ENCODE measurements at regions not wholly inside any gene's neighbourhood (a gene's known extent, or its start where the extent isn't known, plus 50 kb on each side); places are given as distances from the start of the nearest gene placed in this dataset.

DNA sequence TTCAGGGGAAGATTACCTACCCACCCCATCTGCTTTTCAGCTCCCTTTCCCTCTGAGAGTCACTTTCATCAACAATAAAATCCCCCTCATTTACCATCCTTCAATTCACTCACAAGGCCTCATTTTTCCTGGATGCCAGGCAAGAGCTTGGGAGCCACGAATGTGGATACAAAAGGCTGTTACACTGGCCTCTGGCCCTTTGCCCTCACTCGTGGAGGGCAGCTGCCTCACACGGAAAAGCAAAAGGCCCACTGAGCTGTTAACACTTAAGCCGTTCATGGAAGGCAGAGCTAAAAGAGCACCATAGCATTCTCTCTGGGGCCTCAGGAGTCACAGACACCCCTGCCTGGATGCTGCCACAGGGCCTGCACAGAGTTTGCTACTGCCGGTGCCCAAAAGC is 102.4 kb upstream of the TUSC7 start:
- Histone ChIP-seq H3K27ac (no peak overlapping the region), H3K4me3 (no peak overlapping the region), H3K4me1 (no peaks in the 10 kb centered on the region), H3K9me3 (no peaks in the 10 kb centered on the region), H3K27me3 (no peaks in the 10 kb centered on the region), H3K36me3 (no peaks in the 10 kb centered on the region)
- intact Hi-C loops (cut with DNase I), result no loop called here
- 42% methylated on average over 3 of the region's 5 CpGs; no CpG with 5 or more reads in 1 of the 2 donors for WGBS, 2 donors
- TF ChIP-seq POLR2A (IDR thresholded peaks at IDR 0.05), result no peak
- TF ChIP-seq, protein P1, sequence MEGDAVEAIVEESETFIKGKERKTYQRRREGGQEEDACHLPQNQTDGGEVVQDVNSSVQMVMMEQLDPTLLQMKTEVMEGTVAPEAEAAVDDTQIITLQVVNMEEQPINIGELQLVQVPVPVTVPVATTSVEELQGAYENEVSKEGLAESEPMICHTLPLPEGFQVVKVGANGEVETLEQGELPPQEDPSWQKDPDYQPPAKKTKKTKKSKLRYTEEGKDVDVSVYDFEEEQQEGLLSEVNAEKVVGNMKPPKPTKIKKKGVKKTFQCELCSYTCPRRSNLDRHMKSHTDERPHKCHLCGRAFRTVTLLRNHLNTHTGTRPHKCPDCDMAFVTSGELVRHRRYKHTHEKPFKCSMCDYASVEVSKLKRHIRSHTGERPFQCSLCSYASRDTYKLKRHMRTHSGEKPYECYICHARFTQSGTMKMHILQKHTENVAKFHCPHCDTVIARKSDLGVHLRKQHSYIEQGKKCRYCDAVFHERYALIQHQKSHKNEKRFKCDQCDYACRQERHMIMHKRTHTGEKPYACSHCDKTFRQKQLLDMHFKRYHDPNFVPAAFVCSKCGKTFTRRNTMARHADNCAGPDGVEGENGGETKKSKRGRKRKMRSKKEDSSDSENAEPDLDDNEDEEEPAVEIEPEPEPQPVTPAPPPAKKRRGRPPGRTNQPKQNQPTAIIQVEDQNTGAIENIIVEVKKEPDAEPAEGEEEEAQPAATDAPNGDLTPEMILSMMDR (IDR thresholded peaks at IDR 0.05), result no peak
- DNase-seq, result no peak

DNA sequence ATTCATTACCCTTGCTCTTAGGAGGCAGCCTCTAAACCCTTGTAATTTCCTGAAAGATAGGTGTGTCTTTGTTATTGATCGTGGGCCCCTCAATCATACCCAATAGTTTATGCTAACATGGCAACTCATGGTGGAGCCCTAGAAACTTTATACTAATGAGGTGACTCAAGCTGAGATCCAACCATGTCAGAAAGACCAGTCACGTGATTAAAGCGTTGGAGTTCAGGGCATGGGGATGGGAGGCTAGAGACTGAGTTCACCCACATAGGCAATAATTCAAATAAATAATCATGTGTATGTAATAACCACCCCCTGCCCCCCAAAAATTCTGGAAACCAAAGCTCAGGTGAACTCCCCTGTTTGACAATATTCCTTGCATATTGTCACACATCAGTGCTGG is 99.5 kb upstream of the TUSC7 start:
- no peak overlapping the region for H3K4me3 ChIP-seq
- intact Hi-C loops (cut with DNase I), result no loop called here
- no peak overlapping the region for H3K27ac ChIP-seq
- no peaks in the 10 kb centered on the region for H3K9me3 ChIP-seq
- H3K4me1 ChIP-seq, result no peaks in the 10 kb centered on the region
- DNase-seq, result no peak
- no peak for TF ChIP-seq POLR2A (IDR thresholded peaks at IDR 0.05)
- TF ChIP-seq, protein P1 (IDR thresholded peaks at IDR 0.05), result no peak
- H3K36me3 ChIP-seq, result no peaks in the 10 kb centered on the region
- 88 to 97% methylated on average over 3 of the region's 3 CpGs for WGBS, 2 donors
- no peaks in the 10 kb centered on the region for H3K27me3 ChIP-seq

DNA sequence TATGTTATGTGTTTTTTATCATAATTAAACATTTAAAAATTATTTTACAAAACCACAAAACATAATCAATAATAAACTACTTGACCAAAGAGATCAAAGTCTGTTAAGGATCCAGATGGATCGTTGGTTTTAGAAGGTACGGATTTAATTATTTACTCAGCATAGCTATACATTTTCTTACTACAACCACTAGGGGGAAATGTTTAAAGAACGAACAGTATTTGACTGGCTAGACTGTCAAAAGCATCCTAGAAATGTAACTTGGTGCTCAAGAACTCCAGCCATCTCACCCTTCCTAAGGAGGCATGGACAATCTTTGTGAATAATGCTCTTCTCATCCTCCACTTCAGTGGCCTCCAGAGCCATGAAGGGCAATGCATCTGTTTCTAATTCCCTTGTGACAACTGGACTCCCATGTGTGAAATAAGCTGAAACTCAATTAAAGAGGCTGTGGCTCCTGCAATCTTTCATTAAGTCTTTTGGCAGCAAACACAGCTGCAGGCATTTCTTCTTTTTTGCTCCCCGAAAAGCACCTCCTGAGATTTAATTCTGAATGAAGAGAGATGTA is 94.7 kb upstream of the TUSC7 start:
- 20 to 30% methylated on average over 4 of the region's 4 CpGs for WGBS, 2 donors
- Histone ChIP-seq H3K9me3 (no peaks in the 10 kb centered on the region), H3K4me3 (no peak overlapping the region), H3K27ac (no peak overlapping the region), H3K36me3 (no peaks in the 10 kb centered on the region), H3K4me1 (no peaks in the 10 kb centered on the region), H3K27me3 (no peaks in the 10 kb centered on the region)
- no peak for TF ChIP-seq POLR2A (IDR thresholded peaks at IDR 0.05)
- TF ChIP-seq, protein P1 (IDR thresholded peaks at IDR 0.05), result peak in 2 of 6 experiments; percentile 26 to 34
- DNase-seq, result no peak
- intact Hi-C loops (cut with DNase I), result no loop called here

DNA sequence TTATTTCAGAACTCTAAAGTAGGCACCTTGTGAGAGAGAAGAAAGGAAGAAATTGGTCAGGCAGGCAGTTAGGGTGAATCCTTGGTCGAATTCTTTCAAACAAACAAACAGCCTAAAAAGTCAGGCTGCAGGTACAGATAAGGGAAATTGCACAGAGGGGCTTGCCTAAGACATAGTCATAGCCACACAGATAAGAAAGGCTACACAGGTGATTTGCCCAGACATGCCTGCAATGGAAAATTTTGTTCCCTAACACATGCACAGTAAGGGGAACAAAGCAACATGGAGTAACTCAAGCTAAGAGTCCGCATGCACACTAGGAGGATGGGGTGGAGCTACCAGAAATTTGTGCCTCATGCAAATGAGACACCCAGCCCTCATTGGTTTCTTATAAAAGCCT is 91.4 kb upstream of the TUSC7 start:
- Histone ChIP-seq H3K9me3 (no peaks in the 10 kb centered on the region), H3K27ac (no peak overlapping the region), H3K4me3 (no peak overlapping the region), H3K36me3 (no peaks in the 10 kb centered on the region), H3K27me3 (no peaks in the 10 kb centered on the region), H3K4me1 (no peaks in the 10 kb centered on the region)
- intact Hi-C loops (cut with DNase I), result no loop called here
- no peak for TF ChIP-seq POLR2A (IDR thresholded peaks at IDR 0.05)
- TF ChIP-seq, protein P1 (IDR thresholded peaks at IDR 0.05), result no peak
- 72 to 73% methylated on average over 2 of the region's 2 CpGs for WGBS, 2 donors
- DNase-seq, result no peak

- DNase-seq, result no peak
- Histone ChIP-seq H3K36me3 (no peaks in the 10 kb centered on the region), H3K27ac (no peak overlapping the region), H3K27me3 (no peaks in the 10 kb centered on the region), H3K4me3 (no peak overlapping the region), H3K4me1 (no peaks in the 10 kb centered on the region), H3K9me3 (no peaks in the 10 kb centered on the region)
- intact Hi-C loops (cut with DNase I), result no loop called here
- 53 to 64% methylated on average over 2 of the region's 2 CpGs for WGBS, 2 donors
- TF ChIP-seq, protein P1 (IDR thresholded peaks at IDR 0.05), result no peak
- no peak for TF ChIP-seq POLR2A (IDR thresholded peaks at IDR 0.05)
These were observed 90.6 kb upstream of the TUSC7 start for GRCh38 chr3:116618930-116619329.
